ENCODE measurements at regions not wholly inside any gene's neighbourhood (a gene's known extent, or its start where the extent isn't known, plus 50 kb on each side); places are given as distances from the start of the nearest gene placed in this dataset.

- TF ChIP-seq POLR2A (IDR thresholded peaks at IDR 0.05; ENCODE audit: low read length) (no peak), RAD21 (conservative IDR thresholded peaks at IDR 0.05 in 1 of 2, IDR thresholded peaks at IDR 0.05 in 1 of 2) (no peak), CTCF (IDR thresholded peaks at IDR 0.05) (no peak), CHD2 (IDR thresholded peaks at IDR 0.05; ENCODE audit: low read length, partially characterized antibody) (no peak), EHMT2 (IDR thresholded peaks at IDR 0.05; ENCODE audit: low read depth) (no peak), ZC3H11A (IDR thresholded peaks at IDR 0.05) (no peak), JUN (IDR thresholded peaks at IDR 0.05) (no peak), POLR2AphosphoS2 (conservative IDR thresholded peaks at IDR 0.05; ENCODE audit: low read length) (no peak)
These were observed 77.7 kb downstream of the OLIG3 start for GRCh38 chr6:137416376-137417109.
